ENCODE measurements at regions not wholly inside any gene's neighbourhood (a gene's known extent, or its start where the extent isn't known, plus 50 kb on each side); places are given as distances from the start of the nearest gene placed in this dataset.
"Not testable (repeated sequence)": the region's sequence is repeated elsewhere in the genome, so short reads cannot be mapped to it uniquely, and the experiment has no call there.

DNA sequence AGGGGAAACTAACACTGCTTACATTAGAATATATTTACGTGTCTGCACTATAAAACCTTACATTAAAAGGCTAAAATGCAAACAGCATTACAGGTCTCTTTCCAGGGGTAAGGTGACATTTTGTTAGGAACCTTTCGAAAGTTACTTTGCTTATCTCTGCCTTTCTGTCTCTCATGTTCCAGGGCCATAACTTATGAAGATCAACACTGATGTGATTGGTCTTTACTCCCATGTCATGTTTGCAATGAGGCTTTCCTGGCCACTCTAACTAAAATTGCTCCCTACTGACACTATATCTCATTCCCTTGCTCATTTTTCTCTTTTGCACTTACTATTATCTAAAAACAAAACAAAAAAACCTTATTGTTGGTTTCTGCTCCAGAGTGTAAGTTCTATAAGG lies 119.0 kb downstream of the JRKL start:
- DNase-seq = no peak

DNA sequence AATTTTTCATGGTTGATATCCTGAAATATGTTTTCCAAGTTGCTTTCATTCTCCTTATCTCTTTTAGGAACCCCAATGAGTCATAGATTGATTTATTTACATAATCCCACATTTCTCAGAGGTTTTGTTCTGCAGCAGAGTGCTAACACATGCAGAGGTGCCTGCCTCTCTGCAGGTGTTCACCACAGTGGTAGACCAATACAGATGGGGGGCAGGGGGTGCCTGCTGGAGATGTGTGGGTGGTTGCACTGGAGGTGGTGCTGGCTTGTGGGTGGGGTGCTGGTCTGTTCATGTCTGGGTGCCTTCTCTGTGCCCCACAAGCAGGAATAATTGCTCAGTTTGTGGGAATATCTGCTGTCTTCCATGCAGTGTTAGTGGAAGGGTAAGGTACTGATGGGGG lies 131.1 kb downstream of the JRKL start:
- DNase-seq = no peak

DNA sequence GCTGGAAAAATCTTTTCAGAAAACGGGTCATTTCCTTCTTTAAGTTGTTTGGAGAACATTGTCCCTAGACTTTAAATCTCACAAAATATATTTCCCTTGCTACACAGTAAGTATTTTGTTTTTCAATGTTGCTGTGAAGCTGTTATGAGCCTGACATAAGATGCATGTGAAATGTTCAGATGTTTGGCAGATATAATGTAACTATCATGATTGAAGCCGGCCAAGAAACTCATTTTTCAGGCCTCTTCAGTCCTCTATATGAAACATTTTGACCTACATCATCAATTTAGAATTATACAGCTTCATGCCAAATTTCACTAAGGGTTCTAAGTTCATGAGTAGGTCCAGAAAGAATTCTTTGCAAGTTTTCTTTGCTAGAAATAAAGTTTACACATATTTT lies 133.8 kb downstream of the JRKL start:
- no peak for DNase-seq

DNA sequence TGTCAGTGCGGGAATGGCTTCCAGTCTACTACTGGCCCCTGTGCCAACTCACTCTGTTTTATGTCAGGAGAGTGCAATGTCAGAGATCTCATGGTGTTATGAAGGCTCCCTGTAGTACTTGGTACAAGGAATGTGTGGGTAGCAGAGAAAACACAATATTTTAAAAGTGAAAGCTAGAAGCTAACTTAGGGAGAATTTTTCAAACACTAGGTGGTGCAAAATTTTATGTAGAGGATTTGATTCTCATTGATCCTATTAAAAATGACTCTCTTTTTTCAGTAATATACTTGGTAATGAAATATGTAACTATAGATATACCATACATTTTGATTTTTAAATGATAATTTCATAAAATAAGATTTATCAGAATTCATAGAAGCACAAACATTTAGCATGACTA lies 134.7 kb downstream of the JRKL start:
- no peak for DNase-seq

DNA sequence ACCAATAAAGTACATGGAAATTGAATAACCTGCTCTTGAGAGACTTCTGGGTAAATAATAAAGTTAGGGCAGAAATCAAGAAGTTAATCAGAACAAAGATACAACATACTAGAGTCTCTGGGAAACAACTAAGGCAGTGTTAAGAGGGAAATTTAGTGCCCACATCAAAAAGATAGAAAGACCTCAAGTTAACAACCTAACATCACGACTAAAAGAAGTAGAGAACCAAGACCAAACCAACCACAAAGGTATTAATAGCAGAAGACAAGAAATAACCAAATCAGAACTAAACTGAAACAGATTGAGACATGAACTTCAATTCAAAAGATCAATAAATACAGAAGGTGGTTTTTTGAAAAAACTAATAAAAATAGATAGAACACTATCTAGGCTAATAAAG lies 140.7 kb downstream of the JRKL start:
- DNase-seq = no peak

DNA sequence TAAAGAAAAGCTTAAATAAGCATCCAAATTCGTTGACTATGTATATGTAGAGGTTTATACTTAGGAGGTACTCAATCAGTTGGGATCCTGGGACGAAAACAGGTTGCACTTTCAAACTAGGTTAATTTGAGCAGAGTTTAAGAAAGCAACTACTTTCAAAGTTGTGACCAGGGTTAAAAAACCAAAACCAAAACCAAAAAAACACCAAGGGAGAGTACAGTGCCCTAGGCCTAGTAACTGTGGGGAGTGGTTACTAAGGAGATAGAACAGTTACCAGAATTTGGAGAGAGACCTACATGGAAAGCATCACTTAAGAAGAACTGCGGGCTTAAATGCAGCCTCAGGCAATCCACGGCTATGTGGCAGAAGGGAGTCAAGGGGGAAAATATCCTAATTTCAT lies 148.3 kb downstream of the JRKL start:
- DNase-seq = no peak

DNA sequence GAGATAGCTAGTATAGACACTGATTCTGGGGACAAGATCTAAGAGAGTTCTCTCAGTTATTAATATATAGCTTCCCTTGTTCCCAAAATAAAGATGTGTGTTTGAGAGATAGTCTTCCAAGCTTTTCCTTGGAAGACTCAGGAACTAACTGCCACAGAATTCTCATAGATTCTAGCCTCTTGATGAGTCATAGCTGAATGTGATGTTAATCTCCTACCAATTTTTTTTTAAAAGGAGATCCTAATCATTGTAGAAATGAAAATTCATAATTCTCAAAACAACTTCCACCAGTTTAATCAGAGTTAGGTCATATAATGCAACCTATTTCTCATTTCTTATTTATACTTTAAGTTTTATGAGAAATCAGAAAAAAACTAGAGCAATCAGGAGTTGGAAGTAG lies 148.8 kb downstream of the JRKL start:
- DNase-seq = no peak

DNA sequence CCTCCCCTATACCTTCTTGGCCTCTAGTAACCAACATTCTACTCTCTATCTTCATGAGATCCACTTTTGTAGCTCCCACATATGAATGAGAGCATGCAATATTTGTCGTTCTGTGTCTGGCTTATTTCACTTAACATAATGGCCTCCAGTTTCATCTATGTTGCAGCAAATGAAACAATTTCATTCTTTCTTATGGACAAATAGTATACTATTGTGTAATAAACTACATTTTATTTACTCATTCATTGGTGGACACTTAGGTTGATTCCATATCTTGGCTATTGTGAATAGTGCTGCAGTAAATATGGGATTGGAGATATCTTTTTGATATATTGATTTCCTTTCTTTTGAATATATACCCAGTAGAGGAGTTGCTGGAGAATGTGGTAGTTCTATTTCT lies 151.1 kb downstream of the JRKL start:
- DNase-seq = no peak

DNA sequence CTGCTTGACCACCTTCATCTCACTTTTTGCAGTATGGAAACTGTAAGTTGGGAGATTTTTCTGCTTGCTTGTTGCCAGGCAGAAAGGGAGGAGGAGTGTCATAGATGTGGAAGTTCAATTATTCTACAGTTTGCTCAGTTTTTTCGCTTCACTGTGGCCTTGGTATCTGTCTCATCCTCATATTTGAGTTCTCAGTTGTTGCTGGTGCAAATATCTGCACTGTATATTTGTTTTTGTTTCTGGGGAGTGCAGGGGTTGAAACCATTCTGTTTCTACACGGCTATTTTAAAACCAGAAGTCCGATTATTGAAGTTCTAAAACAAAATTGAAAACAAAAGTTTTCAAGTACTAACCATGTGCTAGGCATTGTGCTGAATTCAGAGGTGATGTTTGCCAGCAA lies 153.4 kb downstream of the JRKL start:
- no peak for DNase-seq

DNA sequence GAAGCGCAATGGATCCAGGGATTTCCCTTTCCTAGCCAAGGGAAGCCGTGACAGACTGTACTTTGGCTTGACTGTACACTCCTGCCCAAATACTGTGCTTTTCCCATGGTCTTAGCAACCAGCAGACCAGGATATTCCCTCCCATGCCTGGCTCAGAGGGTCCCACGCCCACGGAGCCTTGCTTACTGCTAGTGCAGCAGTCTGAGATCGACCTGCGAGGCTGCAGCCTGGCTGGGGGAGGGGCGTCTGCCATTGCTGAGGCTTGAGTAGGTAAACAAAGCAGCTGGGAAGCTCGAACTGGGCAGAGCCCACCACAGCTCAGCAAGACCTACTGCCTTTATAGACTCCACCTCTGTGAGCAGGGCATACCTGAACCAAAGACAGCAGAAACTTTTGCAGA lies 155.4 kb downstream of the JRKL start:
- not testable (repeated sequence) for DNase-seq

DNA sequence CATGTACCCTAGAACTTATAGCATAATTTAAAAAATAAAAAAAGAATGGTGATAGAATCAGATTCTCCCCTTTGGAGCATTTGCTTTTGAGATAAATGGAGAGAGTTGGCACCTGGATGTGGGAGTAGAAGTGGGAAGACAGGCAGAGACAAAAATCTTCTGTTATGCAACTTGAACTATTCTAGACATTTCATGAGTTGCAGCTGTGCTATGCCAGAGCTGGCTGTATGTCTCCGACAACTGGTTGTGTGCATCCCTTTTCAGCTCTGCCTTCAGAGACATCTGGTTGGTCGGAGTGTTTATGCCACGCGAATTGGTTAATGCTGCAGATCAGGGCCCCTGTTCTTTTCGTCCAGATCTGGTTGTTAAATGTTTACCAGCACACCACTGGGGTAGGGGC lies 161.3 kb downstream of the JRKL start:
- no peak for DNase-seq

DNA sequence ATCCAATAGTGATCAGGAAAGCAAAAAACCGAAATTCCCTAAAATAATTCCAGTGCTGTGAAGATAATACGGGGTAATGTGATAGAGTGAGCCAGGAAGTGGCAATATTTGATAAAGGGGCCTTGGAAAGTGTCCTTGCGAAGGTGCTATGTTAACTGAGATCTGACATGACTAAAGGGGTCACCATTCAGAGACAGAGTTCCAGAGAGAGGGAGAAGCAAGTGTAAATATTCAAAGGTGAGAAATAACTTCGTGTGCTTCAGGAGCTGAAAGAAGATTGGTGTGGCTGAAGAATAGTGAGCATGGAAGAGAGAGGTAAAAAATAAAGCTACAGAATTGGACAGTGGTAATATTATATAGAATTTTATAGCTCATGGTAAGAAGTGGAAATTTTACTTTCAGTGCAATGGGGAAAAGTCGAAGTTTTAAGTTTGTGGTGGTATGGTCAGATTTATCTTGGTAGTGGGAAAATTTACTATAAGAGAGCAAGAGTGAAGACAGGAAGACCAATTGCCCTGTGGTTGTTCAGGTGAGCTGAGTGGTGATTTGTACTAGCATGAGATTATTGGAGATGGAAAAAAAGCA lies 164.5 kb downstream of the JRKL start:
- DNase-seq = no peak

DNA sequence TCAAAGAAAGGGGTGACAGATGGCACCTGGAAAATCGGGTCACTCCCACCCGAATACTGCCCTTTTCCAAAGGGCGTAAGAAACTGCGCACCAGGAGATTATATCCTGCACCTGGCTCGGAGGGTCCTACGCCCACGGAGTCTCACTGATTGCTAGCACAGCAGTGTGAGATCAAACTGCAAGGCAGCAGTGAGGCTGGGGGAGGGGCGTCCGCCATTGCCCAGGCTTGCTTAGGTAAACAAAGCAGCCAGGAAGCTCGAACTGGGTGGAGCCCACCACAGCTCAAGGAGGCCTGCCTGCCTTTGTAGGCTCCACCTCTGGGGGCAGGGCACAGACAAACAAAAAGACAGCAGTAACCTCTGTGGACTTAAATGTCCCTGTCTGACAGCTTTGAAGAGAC lies 166.0 kb downstream of the JRKL start:
- DNase-seq = not testable (repeated sequence)

DNA sequence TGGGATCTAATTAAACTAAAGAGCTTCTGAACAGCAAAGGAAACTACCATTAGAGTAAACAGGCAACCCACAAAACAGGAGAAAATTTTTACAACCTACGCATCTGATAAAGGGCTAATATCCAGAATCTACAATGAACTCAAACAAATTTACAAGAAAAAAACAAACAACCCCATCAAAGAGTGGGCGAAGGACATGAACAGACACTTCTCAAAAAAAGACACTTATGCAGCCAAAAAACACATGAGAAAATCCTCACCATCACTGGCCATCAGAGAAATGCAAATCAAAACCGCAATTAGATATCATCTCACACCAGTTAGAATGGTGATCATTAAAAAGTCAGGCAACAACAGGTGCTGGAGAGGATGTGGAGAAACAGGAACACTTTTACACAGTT lies 170.9 kb downstream of the JRKL start:
- DNase-seq = not testable (repeated sequence)

DNA sequence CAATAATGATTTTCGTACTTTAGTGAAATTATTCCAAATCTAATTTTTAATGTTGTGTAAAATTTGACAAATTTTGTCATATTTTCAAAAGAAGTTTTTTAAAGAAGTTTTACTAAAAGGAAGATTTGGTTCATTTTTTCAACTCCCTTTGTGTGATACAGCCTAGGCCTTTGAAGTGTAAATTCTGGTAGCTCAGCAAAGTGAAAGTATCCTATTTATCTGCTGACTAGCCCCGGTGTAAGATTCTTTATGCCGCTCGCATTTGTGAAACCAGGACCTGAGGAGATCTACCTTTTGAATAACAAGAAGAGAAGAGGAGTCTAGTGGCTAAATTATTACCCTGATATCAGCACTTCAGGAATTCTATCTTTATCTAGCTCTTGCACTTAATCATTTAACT lies 177.4 kb downstream of the JRKL start:
- no peak for DNase-seq

DNA sequence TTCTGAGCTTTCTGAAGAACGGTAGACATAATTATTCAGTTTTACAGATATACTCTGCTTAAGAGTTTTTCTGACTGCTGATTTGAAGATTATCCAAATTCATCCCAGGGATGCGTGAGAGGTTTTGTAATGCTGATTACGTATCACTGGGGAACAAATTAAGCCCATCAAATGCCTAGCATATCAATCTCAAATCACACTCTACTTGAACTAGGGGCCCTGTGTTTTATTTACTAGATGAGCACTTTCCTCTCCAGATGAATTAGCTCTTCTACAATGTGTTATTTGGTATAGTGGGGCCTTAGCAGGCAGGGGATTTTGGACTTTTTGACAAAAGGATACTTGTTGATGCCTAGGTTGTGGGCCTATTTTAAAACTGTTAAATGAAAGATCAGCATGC lies 177.9 kb downstream of the JRKL start:
- DNase-seq = no peak

DNA sequence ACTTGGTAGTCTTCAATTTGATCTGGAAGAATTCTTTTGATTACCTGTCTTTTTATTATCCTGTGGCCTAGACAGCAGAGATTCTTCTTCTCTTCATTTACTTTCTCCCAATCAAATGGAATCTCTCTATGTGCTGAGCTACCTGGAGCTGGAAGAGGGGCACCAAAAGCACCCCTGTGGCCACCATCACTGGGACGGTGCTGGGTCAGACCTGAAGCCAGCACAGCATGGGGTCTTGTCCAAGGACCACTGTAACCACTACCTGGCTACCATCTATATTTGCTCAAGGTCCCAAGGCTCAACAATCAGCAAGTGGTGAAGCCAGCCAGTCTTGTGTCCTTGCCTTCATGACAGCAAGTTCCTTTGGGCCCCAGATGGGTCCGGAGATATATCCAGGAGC lies 186.6 kb downstream of the JRKL start:
- DNase-seq = no peak

DNA sequence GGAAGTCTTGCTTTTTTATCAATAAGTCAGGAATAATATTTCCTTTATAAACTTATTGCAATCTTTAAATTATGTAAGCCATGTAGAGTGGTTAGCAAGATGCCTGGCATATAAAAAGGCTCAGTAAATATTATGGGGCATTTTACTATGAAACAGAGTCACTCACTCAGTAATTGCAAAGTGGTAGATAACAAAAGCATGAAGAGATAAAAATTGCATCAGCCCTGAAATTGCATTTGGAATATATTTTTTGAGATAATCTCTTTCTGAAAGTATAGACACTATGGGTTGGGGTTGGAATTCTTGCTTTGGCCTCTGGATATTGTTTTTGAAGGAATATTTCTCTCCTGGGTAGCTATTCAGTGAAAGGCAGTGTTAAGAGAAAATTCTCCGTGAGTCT lies 188.6 kb downstream of the JRKL start:
- no peak for DNase-seq

DNA sequence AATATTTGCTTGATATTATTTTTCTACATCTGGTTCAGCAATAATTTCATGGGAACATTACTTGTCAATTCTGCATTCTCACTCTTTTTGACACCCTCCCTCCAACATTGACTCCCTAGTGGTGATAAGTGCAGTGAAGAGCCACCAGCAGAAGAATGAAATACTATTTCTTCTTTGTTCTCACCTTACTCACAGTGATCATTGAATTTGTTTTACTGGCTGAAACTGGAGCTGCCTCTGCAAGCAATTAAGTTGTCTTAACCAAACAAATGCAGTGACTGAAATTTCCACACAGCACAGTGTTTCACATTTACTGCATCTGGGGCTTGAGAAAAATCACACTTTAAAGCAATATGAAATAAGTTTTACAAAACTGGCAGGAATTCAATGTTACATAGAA lies 189.8 kb downstream of the JRKL start:
- no peak for DNase-seq

DNA sequence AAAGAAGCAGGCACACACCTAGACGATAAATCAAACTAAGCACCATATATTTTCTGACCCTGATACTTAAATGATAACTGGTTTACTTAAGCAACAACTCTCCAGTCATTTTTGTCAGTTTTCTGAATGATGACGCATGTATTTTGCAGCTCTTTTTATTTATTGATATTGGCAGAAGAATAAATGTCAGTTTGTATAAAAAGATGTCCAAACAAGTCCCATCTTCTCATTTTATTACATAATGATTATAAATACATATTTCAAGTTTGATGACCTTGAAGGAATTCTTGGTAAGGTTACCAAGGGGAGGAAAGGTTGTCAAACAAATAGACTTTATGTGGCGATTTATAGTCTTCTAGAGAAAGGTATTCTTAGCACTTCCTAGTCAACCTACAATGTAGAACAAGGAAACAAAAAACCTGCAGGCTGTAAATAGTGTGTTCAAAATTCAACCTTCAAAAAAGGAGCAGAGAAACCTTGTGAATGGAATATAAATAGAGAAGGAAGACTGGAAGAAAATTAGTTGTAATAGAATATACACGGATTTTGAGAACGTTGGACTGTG lies 190.7 kb downstream of the JRKL start:
- DNase-seq = no peak

DNA sequence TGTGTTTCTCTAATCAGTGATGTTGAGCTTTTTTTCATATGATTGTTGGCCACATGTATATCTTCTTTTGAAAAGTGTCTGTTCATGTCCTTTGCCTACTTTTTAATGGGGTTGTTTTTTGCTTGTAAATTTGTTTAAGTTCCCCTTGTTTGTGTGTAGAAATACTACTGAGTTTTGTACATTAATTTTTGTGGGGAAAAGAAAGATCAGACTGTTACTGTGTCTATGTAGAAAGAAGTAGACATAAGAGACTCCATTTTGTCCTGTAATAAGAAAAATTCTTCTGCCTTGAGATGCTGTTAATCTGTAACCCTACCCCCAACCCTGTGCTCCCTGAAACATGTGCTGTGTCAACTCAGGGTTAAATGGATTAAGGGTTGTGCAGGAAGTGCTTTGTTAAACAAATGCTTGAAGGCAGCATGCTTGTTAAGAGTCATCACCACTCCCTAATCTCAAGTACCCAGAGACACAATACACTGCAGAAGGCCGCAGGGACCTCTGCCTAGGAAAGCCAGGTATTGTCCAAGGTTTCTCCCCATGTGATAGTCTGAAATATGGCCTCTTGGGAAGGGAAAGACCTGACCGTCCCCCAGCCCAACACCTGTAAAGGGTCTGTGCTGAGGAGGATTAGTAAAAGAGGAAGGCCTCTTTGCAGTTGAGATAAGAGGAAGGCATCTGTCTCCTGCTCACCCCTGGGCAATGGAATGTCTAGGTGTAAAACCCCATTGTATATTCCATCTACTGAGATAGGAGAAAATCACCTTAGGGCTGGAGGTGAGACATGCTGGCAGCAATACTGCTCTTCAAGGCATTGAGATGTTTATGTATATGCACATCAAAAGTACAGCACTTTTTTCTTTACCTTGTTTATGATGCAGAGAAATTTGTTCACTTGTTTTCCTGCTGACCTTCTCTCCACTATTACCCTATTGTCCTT lies 196.4 kb downstream of the JRKL start:
- DNase-seq = not testable (repeated sequence)

DNA sequence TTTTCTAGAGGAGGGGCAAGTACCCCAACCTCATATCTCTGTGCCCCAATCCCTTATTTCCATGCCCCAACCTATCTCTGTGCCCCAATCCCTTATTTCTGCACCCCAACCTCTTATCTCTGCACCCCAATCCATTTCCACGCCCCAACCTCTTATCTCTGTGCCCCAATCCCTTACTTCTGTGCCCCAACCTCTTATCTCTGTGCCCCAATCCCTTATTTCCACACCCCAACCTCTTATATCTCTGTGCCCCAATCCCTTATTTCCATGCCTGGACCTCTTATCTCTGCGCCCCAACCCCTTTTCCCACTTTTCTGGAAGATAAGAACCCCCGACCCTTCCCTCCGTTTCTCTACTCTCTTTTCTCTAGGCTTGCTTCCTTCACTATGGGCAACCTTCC lies 199.0 kb downstream of the JRKL start:
- DNase-seq = not testable (repeated sequence)

DNA sequence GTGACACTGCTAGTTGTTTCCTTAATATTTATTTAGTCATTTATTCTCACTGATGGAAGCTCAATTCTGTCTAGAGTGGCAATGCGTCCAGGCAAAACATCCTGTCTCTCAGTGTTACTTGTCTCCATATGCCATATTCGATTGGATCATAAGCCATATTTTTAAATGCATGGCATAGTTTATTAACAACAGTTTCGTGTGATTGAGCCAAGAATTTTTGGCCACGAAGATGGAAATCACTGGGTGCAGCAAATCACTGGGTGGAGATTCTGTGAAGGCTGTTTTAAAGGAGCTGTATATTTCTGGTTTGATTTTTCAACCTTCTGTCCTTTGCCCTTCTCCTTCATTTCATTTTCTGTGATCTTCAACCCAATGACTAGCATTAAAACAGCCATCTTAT lies 205.2 kb downstream of the JRKL start:
- DNase-seq = no peak
